ENCODE measurements at regions not wholly inside any gene's neighbourhood (a gene's known extent, or its start where the extent isn't known, plus 50 kb on each side); places are given as distances from the start of the nearest gene placed in this dataset.

DNA sequence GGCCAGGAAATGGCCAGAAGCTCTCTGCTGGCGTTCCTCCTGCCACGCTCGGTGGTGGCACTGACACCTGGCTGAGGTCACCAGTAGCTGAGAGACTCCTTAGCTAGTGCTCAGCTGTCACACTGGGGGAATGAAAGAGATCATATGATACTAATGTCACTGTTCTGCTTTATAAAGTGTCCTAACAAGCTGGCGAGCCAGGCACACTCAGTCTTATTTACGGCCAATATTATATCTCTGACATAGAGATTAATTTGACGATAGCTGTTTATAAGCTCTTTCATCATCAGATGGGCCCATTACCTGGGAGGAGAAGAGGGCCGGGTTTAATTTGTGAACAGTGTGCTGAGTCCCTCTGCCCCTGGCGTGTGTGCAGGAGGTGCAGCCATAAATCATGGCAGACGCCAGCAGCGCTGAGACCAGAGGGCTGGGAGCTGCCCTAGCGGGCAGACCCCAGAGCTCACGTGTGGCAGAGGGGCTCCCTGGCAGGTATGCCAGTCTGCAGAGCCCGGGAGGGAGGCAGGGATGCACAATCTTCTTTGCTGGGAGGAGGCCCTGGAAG lies 246.5 kb downstream of the HAUS1 start:
- TF ChIP-seq, protein P1, sequence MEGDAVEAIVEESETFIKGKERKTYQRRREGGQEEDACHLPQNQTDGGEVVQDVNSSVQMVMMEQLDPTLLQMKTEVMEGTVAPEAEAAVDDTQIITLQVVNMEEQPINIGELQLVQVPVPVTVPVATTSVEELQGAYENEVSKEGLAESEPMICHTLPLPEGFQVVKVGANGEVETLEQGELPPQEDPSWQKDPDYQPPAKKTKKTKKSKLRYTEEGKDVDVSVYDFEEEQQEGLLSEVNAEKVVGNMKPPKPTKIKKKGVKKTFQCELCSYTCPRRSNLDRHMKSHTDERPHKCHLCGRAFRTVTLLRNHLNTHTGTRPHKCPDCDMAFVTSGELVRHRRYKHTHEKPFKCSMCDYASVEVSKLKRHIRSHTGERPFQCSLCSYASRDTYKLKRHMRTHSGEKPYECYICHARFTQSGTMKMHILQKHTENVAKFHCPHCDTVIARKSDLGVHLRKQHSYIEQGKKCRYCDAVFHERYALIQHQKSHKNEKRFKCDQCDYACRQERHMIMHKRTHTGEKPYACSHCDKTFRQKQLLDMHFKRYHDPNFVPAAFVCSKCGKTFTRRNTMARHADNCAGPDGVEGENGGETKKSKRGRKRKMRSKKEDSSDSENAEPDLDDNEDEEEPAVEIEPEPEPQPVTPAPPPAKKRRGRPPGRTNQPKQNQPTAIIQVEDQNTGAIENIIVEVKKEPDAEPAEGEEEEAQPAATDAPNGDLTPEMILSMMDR (conservative IDR thresholded peaks at IDR 0.05): no peak
- TF ChIP-seq ZFX (IDR thresholded peaks at IDR 0.05): no peak

All from C4-2B (cell line).